Panc1 (cell line): ENCODE measurements at regions not wholly inside any gene's neighbourhood (a gene's known extent, or its start where the extent isn't known, plus 50 kb on each side); places are given as distances from the start of the nearest gene placed in this dataset.

Experiments
- ATAC-seq: fragments of 200-7000 bp; cut with Tn5 transposase; 2 replicates; pipeline ENCODE4 v1.9.1; 2020; ENCODE audit warnings: mild to moderate bottlenecking, moderate library complexity
- BruUV-seq: library from RNA; stranded (reverse); fragments of 400-500 nt; replicated peaks from 2 replicates; lab custom pipeline; 2021; lab: Mats Ljungman, UMichigan
- CTCF ChIA-PET: fragments of 300-600 bp; sonication (Branson Sonifier 250); formaldehyde crosslinking; loops from one replicate; lab custom pipeline; 2022; ENCODE audit warnings: antibody characterized with exemption; lab: Charles Lee
- POLR2A ChIA-PET: fragments of 300-600 bp; sonication (Branson Sonifier 250); formaldehyde crosslinking; loops from one replicate; lab custom pipeline; 2022; ENCODE audit warnings: antibody characterized with exemption; lab: Charles Lee
- DNase-seq: peaks from one replicate; pipeline ENCODE4 v3.0.0-alpha.2; 2010; ENCODE audit warnings: low read depth, low spot score
- H3K27ac ChIP-seq: 2 replicates; pipeline ENCODE4 v1.5.1; 2011; ENCODE audit warnings: mild to moderate bottlenecking, low read length, inconsistent platforms
- H3K27me3 ChIP-seq: fragments of 200-500 bp; sonication (Bioruptor generic); 2 replicates; pipeline ENCODE4 v1.6.0; 2014; ENCODE audit warnings: low read length, inconsistent platforms; ENCODE audit not compliant: control insufficient read depth, insufficient read depth
- H3K36me3 ChIP-seq: fragments of 200-500 bp; sonication (Bioruptor generic); 2 replicates; pipeline ENCODE4 v1.5.1; 2014; ENCODE audit warnings: inconsistent platforms, mild to moderate bottlenecking, low read length, moderate library complexity; ENCODE audit not compliant: control insufficient read depth, insufficient read depth
- H3K4me1 ChIP-seq: 2 replicates; pipeline ENCODE4 v1.5.1; 2011; ENCODE audit warnings: inconsistent platforms, mild to moderate bottlenecking, low read length, moderate library complexity; ENCODE audit not compliant: control insufficient read depth, insufficient read depth
- H3K4me3 ChIP-seq, 2 experiments: 2 replicates each; pipeline ENCODE4 v1.5.1; 2011 to 2012; ENCODE audit warnings: low read depth in 2 of 2, low read length in 2 of 2, mild to moderate bottlenecking in 2 of 2, inconsistent platforms in 1 of 2, moderate library complexity in 1 of 2
- H3K9me3 ChIP-seq: fragments of 200-500 bp; sonication (Bioruptor generic); 2 replicates; pipeline ENCODE4 v1.5.1; 2014; ENCODE audit warnings: low read depth, mild to moderate bottlenecking, inconsistent platforms, low read length, moderate library complexity; ENCODE audit not compliant: control insufficient read depth, insufficient read depth
- POLR2AphosphoS5 ChIP-seq: IDR thresholded peaks from 2 replicates; pipeline ENCODE4 v1.6.1; 2012; ENCODE audit warnings: mild to moderate bottlenecking, low read depth, low read length, moderate library complexity
- SIN3A ChIP-seq: IDR thresholded peaks from 2 replicates; pipeline ENCODE4 v1.6.1; 2012; ENCODE audit warnings: low read depth, mild to moderate bottlenecking, low read length, moderate library complexity, borderline replicate concordance; ENCODE audit not compliant: insufficient read depth
- TCF7L2 ChIP-seq: IDR thresholded peaks from 2 replicates; pipeline ENCODE4 v1.6.1; 2011; ENCODE audit warnings: mild to moderate bottlenecking, low read depth, low read length, inconsistent platforms
- in situ Hi-C: cut with HindIII; loops from 2 replicates; pipeline ENCODE4 v1.10.0; 2016; ENCODE audit warnings: low sequenced_read_pairs, low pct_unique_long_range_greater_than_20kb
- intact Hi-C: fragments of 100-400 bp; cut with micrococcal nuclease; formaldehyde crosslinking; loops from one replicate; pipeline ENCODE4 v1.10.0; 2022; ENCODE audit not compliant: unreplicated experiment
- TF ChIP-seq, protein P1 (sequence below), 2 experiments: IDR thresholded peaks; 2 replicates each; pipeline ENCODE4 v1.6.1; 2011 to 2012; ENCODE audit warnings: low read depth in 2 of 2, control low read depth in 1 of 2, low read length in 1 of 2, mild to moderate bottlenecking in 1 of 2, moderate library complexity in 1 of 2; ENCODE audit not compliant: insufficient read depth in 1 of 2
- TF ChIP-seq, protein P2 (sequence below): fragments of 450-650 bp; IDR thresholded peaks from 2 replicates; pipeline ENCODE4 v1.5.1; 2017; ENCODE audit warnings: mild to moderate bottlenecking

DNA sequence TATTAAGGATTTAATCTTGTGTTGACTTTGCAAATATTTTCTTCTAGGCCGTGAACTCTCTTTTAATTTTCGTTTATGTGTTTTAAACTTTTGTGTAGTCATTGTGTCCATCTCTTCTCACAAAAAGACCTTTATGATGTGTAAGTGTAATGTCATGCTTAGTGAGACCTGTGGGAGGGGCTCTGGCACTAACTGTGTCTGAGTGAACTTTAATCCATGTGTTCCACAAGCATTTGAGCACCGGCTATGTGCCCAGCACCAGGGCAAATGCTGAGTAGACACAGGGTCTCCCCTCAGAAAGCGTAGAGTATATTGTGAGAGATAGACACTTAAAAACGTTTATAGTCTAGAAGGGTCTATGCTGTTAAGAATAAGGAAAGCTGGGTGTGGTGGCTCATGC is 272.6 kb upstream of the TUT7 start:
- intact Hi-C loops (no loop called here), in situ Hi-C loops (no loop called here)
- no peaks in the 10 kb centered on the region for H3K36me3 ChIP-seq
- no peaks in the 10 kb centered on the region for H3K9me3 ChIP-seq
- DNase-seq (no peak), ATAC-seq (no peak)
- no peak overlapping the region for H3K4me3 ChIP-seq
- BruUV-seq = no TSS peak
- CTCF ChIA-PET = no interaction called here
- no peak overlapping the region for H3K27ac ChIP-seq
- POLR2A ChIA-PET = no interaction called here
- TF ChIP-seq, protein P1, sequence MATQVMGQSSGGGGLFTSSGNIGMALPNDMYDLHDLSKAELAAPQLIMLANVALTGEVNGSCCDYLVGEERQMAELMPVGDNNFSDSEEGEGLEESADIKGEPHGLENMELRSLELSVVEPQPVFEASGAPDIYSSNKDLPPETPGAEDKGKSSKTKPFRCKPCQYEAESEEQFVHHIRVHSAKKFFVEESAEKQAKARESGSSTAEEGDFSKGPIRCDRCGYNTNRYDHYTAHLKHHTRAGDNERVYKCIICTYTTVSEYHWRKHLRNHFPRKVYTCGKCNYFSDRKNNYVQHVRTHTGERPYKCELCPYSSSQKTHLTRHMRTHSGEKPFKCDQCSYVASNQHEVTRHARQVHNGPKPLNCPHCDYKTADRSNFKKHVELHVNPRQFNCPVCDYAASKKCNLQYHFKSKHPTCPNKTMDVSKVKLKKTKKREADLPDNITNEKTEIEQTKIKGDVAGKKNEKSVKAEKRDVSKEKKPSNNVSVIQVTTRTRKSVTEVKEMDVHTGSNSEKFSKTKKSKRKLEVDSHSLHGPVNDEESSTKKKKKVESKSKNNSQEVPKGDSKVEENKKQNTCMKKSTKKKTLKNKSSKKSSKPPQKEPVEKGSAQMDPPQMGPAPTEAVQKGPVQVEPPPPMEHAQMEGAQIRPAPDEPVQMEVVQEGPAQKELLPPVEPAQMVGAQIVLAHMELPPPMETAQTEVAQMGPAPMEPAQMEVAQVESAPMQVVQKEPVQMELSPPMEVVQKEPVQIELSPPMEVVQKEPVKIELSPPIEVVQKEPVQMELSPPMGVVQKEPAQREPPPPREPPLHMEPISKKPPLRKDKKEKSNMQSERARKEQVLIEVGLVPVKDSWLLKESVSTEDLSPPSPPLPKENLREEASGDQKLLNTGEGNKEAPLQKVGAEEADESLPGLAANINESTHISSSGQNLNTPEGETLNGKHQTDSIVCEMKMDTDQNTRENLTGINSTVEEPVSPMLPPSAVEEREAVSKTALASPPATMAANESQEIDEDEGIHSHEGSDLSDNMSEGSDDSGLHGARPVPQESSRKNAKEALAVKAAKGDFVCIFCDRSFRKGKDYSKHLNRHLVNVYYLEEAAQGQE (IDR thresholded peaks at IDR 0.05; ENCODE audit: insufficient read depth in 1 of 2, low read depth in 2 of 2, low read length in 1 of 2) = no peak
- no peak for TF ChIP-seq POLR2AphosphoS5
- no peak for TF ChIP-seq TCF7L2
- TF ChIP-seq, protein P2, sequence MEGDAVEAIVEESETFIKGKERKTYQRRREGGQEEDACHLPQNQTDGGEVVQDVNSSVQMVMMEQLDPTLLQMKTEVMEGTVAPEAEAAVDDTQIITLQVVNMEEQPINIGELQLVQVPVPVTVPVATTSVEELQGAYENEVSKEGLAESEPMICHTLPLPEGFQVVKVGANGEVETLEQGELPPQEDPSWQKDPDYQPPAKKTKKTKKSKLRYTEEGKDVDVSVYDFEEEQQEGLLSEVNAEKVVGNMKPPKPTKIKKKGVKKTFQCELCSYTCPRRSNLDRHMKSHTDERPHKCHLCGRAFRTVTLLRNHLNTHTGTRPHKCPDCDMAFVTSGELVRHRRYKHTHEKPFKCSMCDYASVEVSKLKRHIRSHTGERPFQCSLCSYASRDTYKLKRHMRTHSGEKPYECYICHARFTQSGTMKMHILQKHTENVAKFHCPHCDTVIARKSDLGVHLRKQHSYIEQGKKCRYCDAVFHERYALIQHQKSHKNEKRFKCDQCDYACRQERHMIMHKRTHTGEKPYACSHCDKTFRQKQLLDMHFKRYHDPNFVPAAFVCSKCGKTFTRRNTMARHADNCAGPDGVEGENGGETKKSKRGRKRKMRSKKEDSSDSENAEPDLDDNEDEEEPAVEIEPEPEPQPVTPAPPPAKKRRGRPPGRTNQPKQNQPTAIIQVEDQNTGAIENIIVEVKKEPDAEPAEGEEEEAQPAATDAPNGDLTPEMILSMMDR = no peak
- no peak for TF ChIP-seq SIN3A
- H3K4me1 ChIP-seq = no peaks in the 10 kb centered on the region
- H3K27me3 ChIP-seq = no peaks in the 10 kb centered on the region

GRCh38 chr9:86624630-86625029 is 270.4 kb upstream of the TUT7 start:
- Histone ChIP-seq H3K36me3 (no peaks in the 10 kb centered on the region), H3K4me1 (no peaks in the 10 kb centered on the region), H3K27me3 (no peaks in the 10 kb centered on the region), H3K27ac (no peak overlapping the region), H3K4me3 (no peak overlapping the region), H3K9me3 (no peaks in the 10 kb centered on the region)
- intact Hi-C loops (no loop called here), in situ Hi-C loops (no loop called here)
- ATAC-seq (no peak), DNase-seq (no peak)
- BruUV-seq = no TSS peak
- TF ChIP-seq, protein P1 (IDR thresholded peaks at IDR 0.05; ENCODE audit: insufficient read depth in 1 of 2, low read depth in 2 of 2, low read length in 1 of 2) = no peak
- CTCF ChIA-PET = no interaction called here
- POLR2A ChIA-PET = no interaction called here
